T-cell (primary cell): ENCODE measurements at regions not wholly inside any gene's neighbourhood (a gene's known extent, or its start where the extent isn't known, plus 50 kb on each side); places are given as distances from the start of the nearest gene placed in this dataset.

ENCODE experiments used
- ATAC-seq, 4 experiments: fragments of 200-7000 bp in 3 of 4; fragments of 150-1000 bp in 1 of 4; cut with Tn5 transposase; replicated peaks in 1 of 4; 1 replicate in 3 of 4; 2 replicates in 1 of 4; pipeline ENCODE4 v1.10.0; 2021; ENCODE audit warnings: moderate library complexity in 3 of 4, mild to moderate bottlenecking in 2 of 4, moderate number of reproducible peaks in 1 of 4
- CTCF ChIA-PET, 2 donors: fragments of 300-600 bp; sonication (Branson Sonifier 250); formaldehyde crosslinking; loops; one replicate each; lab custom pipeline; 2022; ENCODE audit warnings: antibody characterized with exemption in 2 of 2; lab: Charles Lee
- POLR2A ChIA-PET, 2 donors: fragments of 300-600 bp; sonication (Branson Sonifier 250); formaldehyde crosslinking; loops; one replicate each; lab custom pipeline; 2022; ENCODE audit warnings: antibody characterized with exemption in 2 of 2; lab: Charles Lee
- DNase-seq, 35 experiments: peaks; one replicate each; pipeline versions ENCODE4 v3.0.0 to v3.0.0-alpha.2; 2013 to 2023
- H3K27ac ChIP-seq: one replicate; pipeline ENCODE4 v1.5.1; 2013; ENCODE audit warnings: low read length
- H3K27me3 ChIP-seq, 2 experiments: replicated peaks in 1 of 2; 1 replicate in 1 of 2; 2 replicates in 1 of 2; pipeline versions ENCODE4 v1.6.1 to v1.7.0; 2013; ENCODE audit warnings: low read length in 1 of 2, mixed read lengths in 1 of 2; ENCODE audit not compliant: control insufficient read depth in 2 of 2, insufficient read depth in 2 of 2; ENCODE audit errors: extremely low read depth in 1 of 2
- H3K36me3 ChIP-seq, 2 donors: 1 replicate in 1 of 2; 2 replicates in 1 of 2; pipeline versions ENCODE4 v1.6.1 to v1.7.0; 2013; ENCODE audit warnings: low read length in 1 of 2; ENCODE audit not compliant: control insufficient read depth in 2 of 2, insufficient read depth in 1 of 2; ENCODE audit errors: extremely low read depth in 1 of 2
- H3K4me1 ChIP-seq, 2 experiments: 1 replicate in 1 of 2; 2 replicates in 1 of 2; pipeline versions ENCODE4 v1.6.1 to v1.7.0; 2013; ENCODE audit warnings: low read length in 2 of 2, mixed read lengths in 1 of 2; ENCODE audit not compliant: insufficient read depth in 2 of 2, control insufficient read depth in 1 of 2; ENCODE audit errors: extremely low read depth in 1 of 2
- H3K4me3 ChIP-seq, 2 donors: 1 replicate in 1 of 2; 2 replicates in 1 of 2; pipeline versions ENCODE4 v1.5.1 to v1.7.0; 2013; ENCODE audit warnings: mild to moderate bottlenecking in 2 of 2, low read length in 1 of 2, moderate library complexity in 1 of 2; ENCODE audit not compliant: control insufficient read depth in 1 of 2; ENCODE audit errors: extremely low read depth in 1 of 2
- H3K9me3 ChIP-seq: 2 replicates; pipeline ENCODE4 v1.7.0; 2013
- H3K27ac Mint-ChIP-seq, 2 donors: one replicate each; pipeline ENCODE4 v1.8.0; 2020 to 2021; ENCODE audit warnings: mild to moderate bottlenecking in 2 of 2, mixed read lengths in 2 of 2
- H3K27me3 Mint-ChIP-seq, 2 donors: one replicate each; pipeline ENCODE4 v1.8.0; 2021 to 2022; ENCODE audit warnings: mixed read lengths in 2 of 2
- H3K36me3 Mint-ChIP-seq: one replicate; pipeline ENCODE4 v1.8.0; 2021; ENCODE audit warnings: mixed read lengths
- H3K4me1 Mint-ChIP-seq, 3 donors: one replicate each; pipeline ENCODE4 v1.8.0; 2020 to 2022; ENCODE audit warnings: mixed read lengths in 3 of 3, mild to moderate bottlenecking in 1 of 3
- H3K4me3 Mint-ChIP-seq, 3 donors: one replicate each; pipeline ENCODE4 v1.8.0; 2020 to 2022; ENCODE audit warnings: mild to moderate bottlenecking in 3 of 3, mixed read lengths in 3 of 3, moderate library complexity in 3 of 3
- H3K9me3 Mint-ChIP-seq, 3 donors: one replicate each; pipeline ENCODE4 v1.8.0; 2020 to 2022; ENCODE audit warnings: mixed read lengths in 3 of 3
- WGBS: methylation state at CpG from one replicate; pipeline ENCODE4 v1.1.5; 2013; ENCODE audit warnings: missing lambda C conversion rate; ENCODE audit not compliant: insufficient coverage; 5-methylcytosine and 5-hydroxymethylcytosine counted together

- no peaks in the 10 kb centered on the region for H3K9me3 ChIP-seq
- no CpG with 5 or more reads among the region's 2 CpGs for WGBS
- no peaks in the 10 kb centered on the region for H3K27me3 Mint-ChIP-seq
- DNase-seq (no peak), ATAC-seq (no peak)
- no peaks in the 10 kb centered on the region for H3K27me3 ChIP-seq
- no peaks in the 10 kb centered on the region for H3K4me1 Mint-ChIP-seq
- ChIA-PET CTCF (no interaction called here), POLR2A (interaction anchor here in 1 of 2 donors (0.5 kb wide), 1 partner anchor 1302 kb away, joined by 3 read pairs; no protein-coding TSS in a partner anchor)
- peaks cover 3 to 4% (median 4%) of the 10 kb centered on the region in 3 donors for H3K9me3 Mint-ChIP-seq
- no peaks in the 10 kb centered on the region for H3K36me3 Mint-ChIP-seq
- H3K4me1 ChIP-seq: no peaks in the 10 kb centered on the region
- H3K4me3 ChIP-seq: no peak overlapping the region
- H3K27ac Mint-ChIP-seq: no peak overlapping the region
- no peaks in the 10 kb centered on the region for H3K36me3 ChIP-seq
- H3K4me3 Mint-ChIP-seq: no peak overlapping the region
- no peak overlapping the region for H3K27ac ChIP-seq
Observed at GRCh38 chr4:134650461-134650860, 448.9 kb upstream of the PABPC4L start.

GRCh38 chr4:134645778-134646177, 444.2 kb upstream of the PABPC4L start:
- DNase-seq (no peak), ATAC-seq (no peak)
- no peaks in the 10 kb centered on the region for H3K4me1 Mint-ChIP-seq
- no peaks in the 10 kb centered on the region for H3K36me3 ChIP-seq
- CTCF ChIA-PET: no interaction called here
- no peak overlapping the region for H3K4me3 ChIP-seq
- H3K27me3 Mint-ChIP-seq: no peaks in the 10 kb centered on the region
- no peak overlapping the region for H3K27ac Mint-ChIP-seq
- H3K27me3 ChIP-seq: no peaks in the 10 kb centered on the region
- H3K4me1 ChIP-seq: no peaks in the 10 kb centered on the region
- POLR2A ChIA-PET: no interaction called here
- no peak overlapping the region for H3K4me3 Mint-ChIP-seq
- no peak overlapping the region for H3K27ac ChIP-seq
- no peaks in the 10 kb centered on the region for H3K36me3 Mint-ChIP-seq
- H3K9me3 Mint-ChIP-seq: peaks cover 4 to 16% (median 11%) of the 10 kb centered on the region in 3 donors
- H3K9me3 ChIP-seq: no peaks in the 10 kb centered on the region
- WGBS: no CpG with 5 or more reads among the region's 2 CpGs

DNA sequence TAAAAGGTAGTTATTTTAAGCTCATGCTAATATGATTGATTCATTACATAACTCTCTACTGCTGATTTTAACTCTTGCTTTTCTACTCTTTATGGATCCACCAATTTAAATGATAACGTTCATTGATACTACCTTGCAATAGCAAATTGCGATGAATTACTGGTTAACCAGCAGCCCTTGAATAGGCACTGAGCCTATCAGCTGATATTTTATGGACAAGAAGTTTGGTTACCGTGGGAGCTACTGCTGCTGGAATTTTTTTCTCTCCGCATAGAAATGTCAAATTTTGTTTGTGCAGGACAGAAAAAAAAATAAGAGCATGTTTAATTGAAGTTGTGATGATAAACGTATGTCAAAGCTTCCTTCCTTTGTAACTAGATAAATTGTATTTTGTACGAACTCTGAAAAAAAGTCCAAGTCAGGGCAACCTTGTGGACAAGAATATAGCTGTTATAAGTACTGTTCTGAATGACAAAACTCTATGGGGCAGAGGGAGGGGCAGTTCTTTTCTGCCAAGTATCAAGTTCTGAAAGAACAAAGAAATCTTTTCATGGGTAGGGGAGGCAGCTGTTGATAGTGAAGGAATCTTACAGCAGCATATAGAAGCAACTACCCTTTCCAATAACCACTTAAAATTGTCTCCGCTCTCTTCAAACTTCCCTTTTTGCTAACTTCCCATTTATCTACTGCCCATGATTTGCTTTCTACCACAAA, 434.9 kb upstream of the PABPC4L start:
- no peak overlapping the region for H3K27ac ChIP-seq
- Mint-ChIP-seq H3K9me3 (peaks cover 4 to 10% (median 10%) of the 10 kb centered on the region in 3 donors), H3K27me3 (no peaks in the 10 kb centered on the region), H3K4me3 (no peak overlapping the region), H3K27ac (no peak overlapping the region), H3K36me3 (no peaks in the 10 kb centered on the region), H3K4me1 (no peaks in the 10 kb centered on the region)
- no peaks in the 10 kb centered on the region for H3K27me3 ChIP-seq
- no peak for ATAC-seq
- H3K9me3 ChIP-seq: no peaks in the 10 kb centered on the region
- H3K4me1 ChIP-seq: no peaks in the 10 kb centered on the region
- no peak for DNase-seq
- POLR2A ChIA-PET: no interaction called here
- CTCF ChIA-PET: no interaction called here
- H3K4me3 ChIP-seq: no peak overlapping the region
- WGBS: 93% methylated on average over 2 of the region's 7 CpGs
- H3K36me3 ChIP-seq: no peaks in the 10 kb centered on the region

- Mint-ChIP-seq H3K27ac (no peak overlapping the region), H3K36me3 (no peaks in the 10 kb centered on the region), H3K9me3 (peaks cover 4 to 14% (median 10%) of the 10 kb centered on the region in 3 donors), H3K4me1 (no peaks in the 10 kb centered on the region), H3K4me3 (no peak overlapping the region), H3K27me3 (no peaks in the 10 kb centered on the region)
- no peaks in the 10 kb centered on the region for H3K36me3 ChIP-seq
- ATAC-seq: no peak
- H3K27me3 ChIP-seq: no peaks in the 10 kb centered on the region
- H3K27ac ChIP-seq: no peak overlapping the region
- no peaks in the 10 kb centered on the region for H3K4me1 ChIP-seq
- ChIA-PET POLR2A (no interaction called here), CTCF (interaction anchor here in 1 of 2 donors (0.7 kb wide), 1 partner anchor 699 kb away, joined by 3 read pairs; no protein-coding TSS in a partner anchor)
- 89% methylated on average over 4 of the region's 7 CpGs for WGBS
- no peaks in the 10 kb centered on the region for H3K9me3 ChIP-seq
- DNase-seq: no peak
- H3K4me3 ChIP-seq: no peak overlapping the region
Observed at GRCh38 chr4:134634301-134634700, 432.7 kb upstream of the PABPC4L start.

DNA sequence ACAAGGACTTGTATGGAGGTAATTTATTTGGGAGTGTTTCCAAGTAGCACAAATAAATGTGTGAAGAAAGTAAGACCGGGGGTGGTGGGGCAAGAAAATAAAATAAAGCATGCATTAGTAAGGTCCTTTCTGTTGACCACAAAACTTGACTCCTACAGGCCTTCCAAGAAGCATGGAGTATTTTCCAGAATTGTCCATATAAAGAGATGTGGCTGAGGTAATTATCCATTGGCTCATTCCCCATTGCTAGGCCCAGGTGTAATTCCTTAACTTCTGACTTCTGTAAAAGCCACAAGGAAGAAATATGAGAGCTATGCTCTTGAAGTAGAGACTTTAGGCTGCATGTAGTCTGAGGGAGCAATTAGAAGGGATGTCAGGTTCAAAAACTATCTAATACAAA, 430.5 kb upstream of the PABPC4L start:
- H3K9me3 ChIP-seq: no peaks in the 10 kb centered on the region
- H3K4me1 ChIP-seq: no peaks in the 10 kb centered on the region
- no peak for DNase-seq
- no peak overlapping the region for H3K27ac Mint-ChIP-seq
- H3K27me3 Mint-ChIP-seq: no peaks in the 10 kb centered on the region
- H3K27ac ChIP-seq: no peak overlapping the region
- no peak overlapping the region for H3K4me3 ChIP-seq
- H3K4me3 Mint-ChIP-seq: no peak overlapping the region
- ATAC-seq: no peak
- no peaks in the 10 kb centered on the region for H3K36me3 ChIP-seq
- peaks cover 4 to 8% (median 4%) of the 10 kb centered on the region in 3 donors for H3K9me3 Mint-ChIP-seq
- no peaks in the 10 kb centered on the region for H3K27me3 ChIP-seq
- no peaks in the 10 kb centered on the region for H3K36me3 Mint-ChIP-seq
- ChIA-PET POLR2A (no interaction called here), CTCF (no interaction called here)
- 100% methylated on average over 1 of the region's 1 CpG for WGBS
- no peaks in the 10 kb centered on the region for H3K4me1 Mint-ChIP-seq

- Mint-ChIP-seq H3K36me3 (no peaks in the 10 kb centered on the region), H3K4me3 (no peak overlapping the region), H3K4me1 (no peaks in the 10 kb centered on the region), H3K9me3 (peaks cover 3 to 10% (median 10%) of the 10 kb centered on the region in 3 donors), H3K27me3 (no peaks in the 10 kb centered on the region), H3K27ac (no peak overlapping the region)
- ATAC-seq (no peak), DNase-seq (no peak)
- Histone ChIP-seq H3K4me3 (no peak overlapping the region), H3K4me1 (no peaks in the 10 kb centered on the region), H3K27me3 (no peaks in the 10 kb centered on the region), H3K36me3 (no peaks in the 10 kb centered on the region), H3K27ac (no peak overlapping the region), H3K9me3 (no peaks in the 10 kb centered on the region)
- ChIA-PET POLR2A (no interaction called here), CTCF (no interaction called here)
Observed at GRCh38 chr4:134628066-134628465, 426.5 kb upstream of the PABPC4L start.
